ENCODE measurements at regions not wholly inside any gene's neighbourhood (a gene's known extent, or its start where the extent isn't known, plus 50 kb on each side); places are given as distances from the start of the nearest gene placed in this dataset.

DNA sequence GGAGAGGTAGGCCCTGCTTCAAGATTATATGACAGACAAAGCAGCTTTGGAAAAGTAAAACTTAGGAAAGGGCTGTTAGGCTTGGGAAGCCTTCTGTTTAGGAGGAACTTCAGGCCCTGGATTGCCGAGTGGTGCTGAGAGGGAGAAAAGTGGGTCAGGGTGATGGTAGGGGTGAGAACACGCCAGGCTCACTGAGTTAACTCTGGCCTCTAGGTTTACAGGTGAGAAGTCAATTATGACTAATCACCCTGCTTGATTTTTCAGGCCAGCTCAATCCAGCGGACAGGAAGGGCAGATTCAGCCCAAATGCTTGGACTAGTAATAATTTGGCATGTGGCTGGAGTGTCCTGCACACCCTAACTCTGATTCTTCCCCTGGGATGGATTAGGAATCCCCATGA lies 365.1 kb upstream of the LMCD1 start:
- H4K20me1 ChIP-seq (replicated peaks; ENCODE audit: control insufficient read depth, extremely low read depth, insufficient read depth, low read length): no peaks in the 10 kb centered on the region
- CTCF ChIA-PET: no interaction called here
- no peak overlapping the region for H3K27ac ChIP-seq (ENCODE audit: insufficient read depth, low read depth, low read length)
- no peak overlapping the region for H3K9ac ChIP-seq (replicated peaks; ENCODE audit: extremely low read depth, insufficient read depth, low read length)
- H2AFZ ChIP-seq (ENCODE audit: low read depth, low read length): no peak overlapping the region
- no peak overlapping the region for H3K4me2 ChIP-seq (ENCODE audit: insufficient read depth, low read length)
- DNase-seq (ENCODE audit: low read depth, low spot score): no peak
- TF ChIP-seq, protein P1, sequence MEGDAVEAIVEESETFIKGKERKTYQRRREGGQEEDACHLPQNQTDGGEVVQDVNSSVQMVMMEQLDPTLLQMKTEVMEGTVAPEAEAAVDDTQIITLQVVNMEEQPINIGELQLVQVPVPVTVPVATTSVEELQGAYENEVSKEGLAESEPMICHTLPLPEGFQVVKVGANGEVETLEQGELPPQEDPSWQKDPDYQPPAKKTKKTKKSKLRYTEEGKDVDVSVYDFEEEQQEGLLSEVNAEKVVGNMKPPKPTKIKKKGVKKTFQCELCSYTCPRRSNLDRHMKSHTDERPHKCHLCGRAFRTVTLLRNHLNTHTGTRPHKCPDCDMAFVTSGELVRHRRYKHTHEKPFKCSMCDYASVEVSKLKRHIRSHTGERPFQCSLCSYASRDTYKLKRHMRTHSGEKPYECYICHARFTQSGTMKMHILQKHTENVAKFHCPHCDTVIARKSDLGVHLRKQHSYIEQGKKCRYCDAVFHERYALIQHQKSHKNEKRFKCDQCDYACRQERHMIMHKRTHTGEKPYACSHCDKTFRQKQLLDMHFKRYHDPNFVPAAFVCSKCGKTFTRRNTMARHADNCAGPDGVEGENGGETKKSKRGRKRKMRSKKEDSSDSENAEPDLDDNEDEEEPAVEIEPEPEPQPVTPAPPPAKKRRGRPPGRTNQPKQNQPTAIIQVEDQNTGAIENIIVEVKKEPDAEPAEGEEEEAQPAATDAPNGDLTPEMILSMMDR (IDR thresholded peaks at IDR 0.05; ENCODE audit: extremely low read depth in 1 of 2, insufficient read depth in 1 of 2, low read depth in 1 of 2, low read length in 2 of 2): no peak
- no peak for TF ChIP-seq POLR2A (IDR thresholded peaks at IDR 0.05; ENCODE audit: low read depth, low read length)
- TF ChIP-seq POLR2AphosphoS5 (IDR thresholded peaks at IDR 0.05; ENCODE audit: insufficient read depth, low read depth, low read length): no peak
- H3K36me3 ChIP-seq (ENCODE audit: control insufficient read depth in 2 of 2, extremely low read depth in 1 of 2, insufficient read depth in 2 of 2, low read length in 2 of 2): no peaks in the 10 kb centered on the region
- H3K27me3 ChIP-seq (ENCODE audit: control insufficient read depth in 2 of 2, insufficient read depth in 2 of 2, low read length in 2 of 2): no peaks in the 10 kb centered on the region
- no peaks in the 10 kb centered on the region for H3K9me3 ChIP-seq (replicated peaks; ENCODE audit: control insufficient read depth, insufficient read depth, low read length)
- H3K9me1 ChIP-seq (replicated peaks; ENCODE audit: control insufficient read depth, extremely low read depth, insufficient read depth, low read length): no peaks in the 10 kb centered on the region
- H3K79me2 ChIP-seq (ENCODE audit: control insufficient read depth, insufficient read depth, low read length): no peaks in the 10 kb centered on the region
- intact Hi-C loops (cut with micrococcal nuclease) (no loop called here), dilution Hi-C loops (cut with MboI; ENCODE audit: extremely low pct_ligation_motif_present, low sequenced_read_pairs) (no loop called here)
- H3K4me3 ChIP-seq (replicated peaks in 1 of 3; ENCODE audit: insufficient read depth in 1 of 3, low read depth in 1 of 3, low read length in 3 of 3): no peak overlapping the region
- BruUV-seq (replicated peaks): no TSS peak
- POLR2A ChIA-PET: no interaction called here
- no peak for FAIRE-seq
- no peaks in the 10 kb centered on the region for H3K4me1 ChIP-seq (ENCODE audit: control insufficient read depth, extremely low read depth, insufficient read depth, low read length)

DNA sequence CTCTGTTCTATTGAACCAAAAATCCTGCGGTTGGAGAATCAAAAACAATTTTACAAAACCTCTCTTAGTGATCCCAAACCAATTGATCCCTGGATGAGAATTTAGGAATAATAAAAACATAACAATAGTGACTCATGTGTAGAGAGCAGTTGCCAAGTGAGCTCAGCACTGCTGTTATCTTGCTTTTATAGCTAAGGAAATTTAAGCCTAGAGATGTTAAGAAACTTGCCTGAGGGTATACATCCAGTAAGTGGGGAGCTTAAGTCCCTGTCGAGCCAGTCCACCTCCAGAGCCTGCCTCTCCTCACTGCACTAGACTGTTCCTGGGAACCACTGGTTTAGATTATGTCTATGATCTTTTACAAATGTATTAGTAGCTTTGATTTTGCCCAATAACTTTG lies 358.4 kb upstream of the LMCD1 start:
- dilution Hi-C loops (cut with MboI; ENCODE audit: extremely low pct_ligation_motif_present, low sequenced_read_pairs): no loop called here
- H3K9ac ChIP-seq (replicated peaks; ENCODE audit: extremely low read depth, insufficient read depth, low read length): no peak overlapping the region
- H3K27me3 ChIP-seq (ENCODE audit: control insufficient read depth in 2 of 2, insufficient read depth in 2 of 2, low read length in 2 of 2): no peaks in the 10 kb centered on the region
- no TSS peak for BruUV-seq (replicated peaks)
- H3K4me2 ChIP-seq (ENCODE audit: insufficient read depth, low read length): no peak overlapping the region
- H3K4me3 ChIP-seq (replicated peaks in 1 of 3; ENCODE audit: insufficient read depth in 1 of 3, low read depth in 1 of 3, low read length in 3 of 3): no peak overlapping the region
- intact Hi-C loops (cut with micrococcal nuclease): no loop called here
- no peaks in the 10 kb centered on the region for H3K79me2 ChIP-seq (ENCODE audit: control insufficient read depth, insufficient read depth, low read length)
- H3K36me3 ChIP-seq (ENCODE audit: control insufficient read depth in 2 of 2, extremely low read depth in 1 of 2, insufficient read depth in 2 of 2, low read length in 2 of 2): no peaks in the 10 kb centered on the region
- H3K9me3 ChIP-seq (replicated peaks; ENCODE audit: control insufficient read depth, insufficient read depth, low read length): no peaks in the 10 kb centered on the region
- H4K20me1 ChIP-seq (replicated peaks; ENCODE audit: control insufficient read depth, extremely low read depth, insufficient read depth, low read length): no peaks in the 10 kb centered on the region
- H3K27ac ChIP-seq (ENCODE audit: insufficient read depth, low read depth, low read length): no peak overlapping the region
- H3K4me1 ChIP-seq (ENCODE audit: control insufficient read depth, extremely low read depth, insufficient read depth, low read length): no peaks in the 10 kb centered on the region
- TF ChIP-seq MYC (IDR thresholded peaks at IDR 0.05; ENCODE audit: low read depth, low read length) (no peak), JUN (IDR thresholded peaks at IDR 0.05; ENCODE audit: borderline replicate concordance, insufficient read depth, insufficient read length, low read depth) (no peak), EZH2 (IDR thresholded peaks at IDR 0.05; ENCODE audit: borderline replicate concordance, low read depth, low read length, severe bottlenecking) (no peak), GATA2 (IDR thresholded peaks at IDR 0.05; ENCODE audit: insufficient read depth, insufficient read length, low read depth, low read length) (no peak), POLR2A (IDR thresholded peaks at IDR 0.05; ENCODE audit: low read depth, low read length) (no peak), FOS (IDR thresholded peaks at IDR 0.05; ENCODE audit: borderline replicate concordance, insufficient read depth, low read length) (no peak), POLR2AphosphoS5 (IDR thresholded peaks at IDR 0.05; ENCODE audit: insufficient read depth, low read depth, low read length) (no peak)
- TF ChIP-seq, protein P2, sequence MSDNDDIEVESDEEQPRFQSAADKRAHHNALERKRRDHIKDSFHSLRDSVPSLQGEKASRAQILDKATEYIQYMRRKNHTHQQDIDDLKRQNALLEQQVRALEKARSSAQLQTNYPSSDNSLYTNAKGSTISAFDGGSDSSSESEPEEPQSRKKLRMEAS (IDR thresholded peaks at IDR 0.05; ENCODE audit: insufficient read depth, insufficient read length): no peak
- TF ChIP-seq, protein P1 (IDR thresholded peaks at IDR 0.05; ENCODE audit: extremely low read depth in 1 of 2, insufficient read depth in 1 of 2, low read depth in 1 of 2, low read length in 2 of 2): no peak
- no peak for FAIRE-seq
- no peak overlapping the region for H2AFZ ChIP-seq (ENCODE audit: low read depth, low read length)
- ChIA-PET CTCF (no interaction called here), POLR2A (no interaction called here)
- DNase-seq (ENCODE audit: low read depth, low spot score): no peak
- no peaks in the 10 kb centered on the region for H3K9me1 ChIP-seq (replicated peaks; ENCODE audit: control insufficient read depth, extremely low read depth, insufficient read depth, low read length)

All from endothelial cell of umbilical vein (primary cell).